Endothelial cell of umbilical vein (primary cell): ENCODE measurements at regions not wholly inside any gene's neighbourhood (a gene's known extent, or its start where the extent isn't known, plus 50 kb on each side); places are given as distances from the start of the nearest gene placed in this dataset.

Source experiments
- BruUV-seq: library from RNA; stranded (reverse); fragments of 400-500 nt; replicated peaks from 2 replicates; lab custom pipeline; 2021; lab: Mats Ljungman, UMichigan
- CTCF ChIA-PET: fragments of 300-600, 350-600 bp; sonication (Branson Sonifier 250); formaldehyde crosslinking; loops from one replicate; lab custom pipeline; 2021; ENCODE audit warnings: antibody characterized with exemption, inconsistent platforms; lab: Charles Lee
- POLR2A ChIA-PET: fragments of 300-600, 350-600 bp; sonication (Branson Sonifier 250); formaldehyde crosslinking; loops from one replicate; lab custom pipeline; 2021; ENCODE audit warnings: antibody characterized with exemption, inconsistent platforms; lab: Charles Lee
- DNase-seq: peaks from one replicate; pipeline ENCODE4 v3.0.0-alpha.2; 2011; ENCODE audit warnings: low read depth, low spot score
- FAIRE-seq: peaks from 2 replicates; lab custom pipeline; 2011; peaks lifted over from hg19 to GRCh38; lab: Jason Lieb, UNC
- H2AFZ ChIP-seq: 2 replicates; pipeline ENCODE4 v1.6.0; 2012; ENCODE audit warnings: low read depth, low read length, control low read depth, inconsistent platforms
- H3K27ac ChIP-seq: 2 replicates; pipeline ENCODE4 v1.5.1; 2011; ENCODE audit warnings: low read depth, mild to moderate bottlenecking, control low read depth, low read length, moderate library complexity; ENCODE audit not compliant: insufficient read depth
- H3K27me3 ChIP-seq, 2 experiments: 2 replicates each; pipeline versions ENCODE4 v1.6.0 to v1.6.1; 2011; ENCODE audit warnings: low read length in 2 of 2, mixed read lengths in 1 of 2; ENCODE audit not compliant: control insufficient read depth in 2 of 2, insufficient read depth in 2 of 2
- H3K36me3 ChIP-seq, 2 experiments: 2 replicates in 1 of 2; 3 replicates in 1 of 2; pipeline ENCODE4 v1.5.1; 2011; ENCODE audit warnings: low read length in 2 of 2, mild to moderate bottlenecking in 1 of 2, moderate library complexity in 1 of 2; ENCODE audit not compliant: control insufficient read depth in 2 of 2, insufficient read depth in 2 of 2; ENCODE audit errors: extremely low read depth in 1 of 2
- H3K4me1 ChIP-seq: 3 replicates; pipeline ENCODE4 v1.5.1; 2011; ENCODE audit warnings: mild to moderate bottlenecking, low read length; ENCODE audit not compliant: control insufficient read depth, insufficient read depth; ENCODE audit errors: extremely low read depth
- H3K4me2 ChIP-seq: 2 replicates; pipeline ENCODE4 v1.6.1; 2011; ENCODE audit warnings: low read length, control low read depth, mixed read lengths; ENCODE audit not compliant: insufficient read depth
- H3K4me3 ChIP-seq, 3 experiments: fragments of 200-600 bp in 1 of 3; sonication (generic), shearing (Covaris generic) in 1 of 3; replicated peaks in 1 of 3; 2 replicates each; pipeline ENCODE4 v1.5.1; 2011 to 2016; ENCODE audit warnings: control low read depth in 3 of 3, low read length in 3 of 3, mild to moderate bottlenecking in 2 of 3, inconsistent platforms in 1 of 3, low read depth in 1 of 3, moderate library complexity in 1 of 3; ENCODE audit not compliant: insufficient read depth in 1 of 3
- H3K79me2 ChIP-seq: 2 replicates; pipeline ENCODE4 v1.6.0; 2012; ENCODE audit warnings: low read length, inconsistent platforms; ENCODE audit not compliant: control insufficient read depth, insufficient read depth
- H3K9ac ChIP-seq: replicated peaks from 2 replicates; pipeline ENCODE3; 2011; ENCODE audit warnings: low read length, control low read depth; ENCODE audit not compliant: insufficient read depth; ENCODE audit errors: extremely low read depth
- H3K9me1 ChIP-seq: replicated peaks from 3 replicates; pipeline ENCODE4 v1.6.0; 2011; ENCODE audit warnings: mild to moderate bottlenecking, low read length; ENCODE audit not compliant: control insufficient read depth, insufficient read depth; ENCODE audit errors: extremely low read depth
- H3K9me3 ChIP-seq: replicated peaks from 2 replicates; pipeline ENCODE4 v1.5.1; 2012; ENCODE audit warnings: low read length, inconsistent platforms; ENCODE audit not compliant: control insufficient read depth, insufficient read depth
- H4K20me1 ChIP-seq: replicated peaks from 2 replicates; pipeline ENCODE3; 2011; ENCODE audit warnings: mild to moderate bottlenecking, low read length; ENCODE audit not compliant: control insufficient read depth, insufficient read depth; ENCODE audit errors: extremely low read depth
- EZH2 ChIP-seq: IDR thresholded peaks from 2 replicates; pipeline ENCODE4 v1.6.1; 2012; ENCODE audit warnings: borderline replicate concordance, low read depth, mild to moderate bottlenecking, moderate library complexity, low read length, inconsistent platforms; ENCODE audit not compliant: severe bottlenecking
- FOS ChIP-seq: IDR thresholded peaks from 2 replicates; pipeline ENCODE4 v1.6.1; 2011; ENCODE audit warnings: mild to moderate bottlenecking, low read length, moderate library complexity, borderline replicate concordance; ENCODE audit not compliant: insufficient read depth
- GATA2 ChIP-seq: IDR thresholded peaks from 2 replicates; pipeline ENCODE4 v1.7.0; 2011; ENCODE audit warnings: low read depth, mild to moderate bottlenecking, moderate library complexity, mixed read lengths, low read length; ENCODE audit not compliant: insufficient read length, insufficient read depth
- JUN ChIP-seq: IDR thresholded peaks from 2 replicates; pipeline ENCODE4 v1.6.1; 2011; ENCODE audit warnings: borderline replicate concordance, low read depth; ENCODE audit not compliant: insufficient read length, insufficient read depth
- MYC ChIP-seq: IDR thresholded peaks from one replicate; pipeline ENCODE4 v1.6.1; 2011; ENCODE audit warnings: mild to moderate bottlenecking, low read depth, low read length
- POLR2A ChIP-seq: IDR thresholded peaks from 2 replicates; pipeline ENCODE4 v1.6.1; 2012; ENCODE audit warnings: low read depth, mild to moderate bottlenecking, control low read depth, low read length
- POLR2AphosphoS5 ChIP-seq: IDR thresholded peaks from 2 replicates; pipeline ENCODE4 v1.6.1; 2012; ENCODE audit warnings: low read depth, mild to moderate bottlenecking, control low read depth, low read length, moderate library complexity; ENCODE audit not compliant: insufficient read depth
- dilution Hi-C: fragments of 300-500 bp; cut with MboI; formaldehyde crosslinking; loops from one replicate; pipeline ENCODE4 v1.15.0; 2019; ENCODE audit warnings: low sequenced_read_pairs; ENCODE audit not compliant: extremely low pct_ligation_motif_present
- intact Hi-C: fragments of 100-400 bp; cut with micrococcal nuclease; formaldehyde crosslinking; loops from one replicate; pipeline ENCODE4 v1.10.0; 2022
- TF ChIP-seq, protein P1 (sequence below): IDR thresholded peaks from 2 replicates; pipeline ENCODE4 v1.6.1; 2011; ENCODE audit not compliant: insufficient read depth, insufficient read length
- TF ChIP-seq, protein P2 (sequence below), 2 donors: IDR thresholded peaks; 1 replicate in 1 of 2; 2 replicates in 1 of 2; pipeline ENCODE4 v1.5.1; 2011; ENCODE audit warnings: low read length in 2 of 2, mild to moderate bottlenecking in 2 of 2, moderate library complexity in 2 of 2, control low read depth in 1 of 2, inconsistent platforms in 1 of 2, low read depth in 1 of 2; ENCODE audit not compliant: insufficient read depth in 1 of 2; ENCODE audit errors: extremely low read depth in 1 of 2

DNA sequence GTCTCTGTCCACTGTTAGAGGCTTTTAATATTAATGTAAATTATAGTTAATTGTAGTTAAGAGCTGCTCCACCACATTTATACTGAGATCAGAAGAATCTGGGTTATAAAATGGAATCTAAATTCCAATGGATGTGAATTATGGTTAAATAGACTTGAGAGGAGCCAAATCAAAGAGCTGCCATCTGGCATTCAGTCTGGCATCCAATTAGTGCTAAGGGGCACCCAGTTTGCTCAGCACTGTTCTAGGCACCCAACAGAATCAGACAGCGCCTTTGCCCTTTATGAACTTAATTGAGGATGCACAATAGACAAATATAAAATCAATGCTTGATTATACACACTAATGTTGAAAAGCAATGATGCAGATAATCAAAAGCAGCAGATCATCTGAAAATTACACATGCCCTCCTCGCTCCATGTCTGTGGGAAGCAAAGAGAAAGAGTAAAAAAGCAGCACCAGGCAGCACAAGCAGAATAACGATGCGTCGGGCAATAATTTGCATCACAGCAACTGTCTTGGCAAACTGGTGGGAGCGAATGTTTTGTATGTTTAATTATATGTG is 310.1 kb downstream of the BRINP2 start:
- CTCF ChIA-PET: no interaction called here
- BruUV-seq: no TSS peak

More for the DNA sequence above, 310.1 kb downstream of the BRINP2 start:
- Histone ChIP-seq H3K4me1 (no peaks in the 10 kb centered on the region), H3K79me2 (no peaks in the 10 kb centered on the region), H3K27me3 (no peaks in the 10 kb centered on the region), H2AFZ (no peak overlapping the region), H3K9me3 (no peaks in the 10 kb centered on the region), H3K4me2 (no peak overlapping the region), H4K20me1 (no peaks in the 10 kb centered on the region), H3K4me3 (no peak overlapping the region), H3K9ac (no peak overlapping the region), H3K9me1 (no peaks in the 10 kb centered on the region), H3K36me3 (no peaks in the 10 kb centered on the region), H3K27ac (no peak overlapping the region)
- DNase-seq: no peak
- no peak for FAIRE-seq
- POLR2A ChIA-PET: no interaction called here
- TF ChIP-seq GATA2 (no peak), POLR2A (no peak), POLR2AphosphoS5 (no peak), JUN (no peak), MYC (no peak), EZH2 (no peak), FOS (no peak)
- TF ChIP-seq, protein P1, sequence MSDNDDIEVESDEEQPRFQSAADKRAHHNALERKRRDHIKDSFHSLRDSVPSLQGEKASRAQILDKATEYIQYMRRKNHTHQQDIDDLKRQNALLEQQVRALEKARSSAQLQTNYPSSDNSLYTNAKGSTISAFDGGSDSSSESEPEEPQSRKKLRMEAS: no peak
- TF ChIP-seq, protein P2, sequence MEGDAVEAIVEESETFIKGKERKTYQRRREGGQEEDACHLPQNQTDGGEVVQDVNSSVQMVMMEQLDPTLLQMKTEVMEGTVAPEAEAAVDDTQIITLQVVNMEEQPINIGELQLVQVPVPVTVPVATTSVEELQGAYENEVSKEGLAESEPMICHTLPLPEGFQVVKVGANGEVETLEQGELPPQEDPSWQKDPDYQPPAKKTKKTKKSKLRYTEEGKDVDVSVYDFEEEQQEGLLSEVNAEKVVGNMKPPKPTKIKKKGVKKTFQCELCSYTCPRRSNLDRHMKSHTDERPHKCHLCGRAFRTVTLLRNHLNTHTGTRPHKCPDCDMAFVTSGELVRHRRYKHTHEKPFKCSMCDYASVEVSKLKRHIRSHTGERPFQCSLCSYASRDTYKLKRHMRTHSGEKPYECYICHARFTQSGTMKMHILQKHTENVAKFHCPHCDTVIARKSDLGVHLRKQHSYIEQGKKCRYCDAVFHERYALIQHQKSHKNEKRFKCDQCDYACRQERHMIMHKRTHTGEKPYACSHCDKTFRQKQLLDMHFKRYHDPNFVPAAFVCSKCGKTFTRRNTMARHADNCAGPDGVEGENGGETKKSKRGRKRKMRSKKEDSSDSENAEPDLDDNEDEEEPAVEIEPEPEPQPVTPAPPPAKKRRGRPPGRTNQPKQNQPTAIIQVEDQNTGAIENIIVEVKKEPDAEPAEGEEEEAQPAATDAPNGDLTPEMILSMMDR (IDR thresholded peaks at IDR 0.05; ENCODE audit: extremely low read depth in 1 of 2, insufficient read depth in 1 of 2, low read depth in 1 of 2, low read length in 2 of 2): no peak
- dilution Hi-C loops: no loop called here
- intact Hi-C loops: no loop called here
